GM10248 (cell line): ENCODE measurements at regions not wholly inside any gene's neighbourhood (a gene's known extent, or its start where the extent isn't known, plus 50 kb on each side); places are given as distances from the start of the nearest gene placed in this dataset.

ENCODE experiments used
- CTCF ChIA-PET: fragments of 300-600 bp; sonication (Branson Sonifier 250); formaldehyde crosslinking; extraction: SDS; loops from one replicate; lab custom pipeline; 2021; ENCODE audit warnings: antibody characterized with exemption; lab: Yijun Ruan, JAX
- POLR2A ChIA-PET: fragments of 350-650 bp; sonication (Branson Sonifier 250); formaldehyde crosslinking; extraction: SDS; loops from one replicate; lab custom pipeline; 2020; ENCODE audit warnings: antibody characterized with exemption; lab: Yijun Ruan, JAX
- DNase-seq: peaks from one replicate; pipeline ENCODE4 v3.0.0; 2012; ENCODE audit errors: extremely low spot score
- TF ChIP-seq, protein P1 (sequence below): IDR thresholded peaks from 2 replicates; pipeline ENCODE4 v1.5.1; 2012; ENCODE audit warnings: mild to moderate bottlenecking, low read depth; ENCODE audit errors: extremely low read depth, missing control alignments, control extremely low read depth

DNA sequence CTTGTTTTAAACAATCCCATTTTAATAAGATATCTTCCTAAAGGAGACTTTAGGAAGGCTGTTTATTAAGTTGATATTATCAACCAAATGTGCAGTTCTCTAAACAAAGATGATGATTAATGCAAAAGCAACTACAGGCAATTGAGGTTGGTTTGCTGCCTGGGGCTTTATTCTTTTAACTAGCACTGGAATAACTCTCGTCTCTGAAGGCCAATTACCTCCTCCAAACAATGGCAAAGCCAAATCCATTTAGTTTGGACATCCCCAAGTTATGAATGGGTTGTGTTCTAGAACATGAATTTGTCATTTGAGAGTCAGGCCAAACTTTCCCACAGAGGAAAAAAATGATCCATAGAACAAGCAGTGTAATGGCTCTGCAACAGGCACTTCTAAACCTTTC, 114.1 kb downstream of the SLC16A9 start:
- no peak for DNase-seq
- POLR2A ChIA-PET = no interaction called here
- CTCF ChIA-PET = no interaction called here
- TF ChIP-seq, protein P1, sequence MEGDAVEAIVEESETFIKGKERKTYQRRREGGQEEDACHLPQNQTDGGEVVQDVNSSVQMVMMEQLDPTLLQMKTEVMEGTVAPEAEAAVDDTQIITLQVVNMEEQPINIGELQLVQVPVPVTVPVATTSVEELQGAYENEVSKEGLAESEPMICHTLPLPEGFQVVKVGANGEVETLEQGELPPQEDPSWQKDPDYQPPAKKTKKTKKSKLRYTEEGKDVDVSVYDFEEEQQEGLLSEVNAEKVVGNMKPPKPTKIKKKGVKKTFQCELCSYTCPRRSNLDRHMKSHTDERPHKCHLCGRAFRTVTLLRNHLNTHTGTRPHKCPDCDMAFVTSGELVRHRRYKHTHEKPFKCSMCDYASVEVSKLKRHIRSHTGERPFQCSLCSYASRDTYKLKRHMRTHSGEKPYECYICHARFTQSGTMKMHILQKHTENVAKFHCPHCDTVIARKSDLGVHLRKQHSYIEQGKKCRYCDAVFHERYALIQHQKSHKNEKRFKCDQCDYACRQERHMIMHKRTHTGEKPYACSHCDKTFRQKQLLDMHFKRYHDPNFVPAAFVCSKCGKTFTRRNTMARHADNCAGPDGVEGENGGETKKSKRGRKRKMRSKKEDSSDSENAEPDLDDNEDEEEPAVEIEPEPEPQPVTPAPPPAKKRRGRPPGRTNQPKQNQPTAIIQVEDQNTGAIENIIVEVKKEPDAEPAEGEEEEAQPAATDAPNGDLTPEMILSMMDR = no peak

DNA sequence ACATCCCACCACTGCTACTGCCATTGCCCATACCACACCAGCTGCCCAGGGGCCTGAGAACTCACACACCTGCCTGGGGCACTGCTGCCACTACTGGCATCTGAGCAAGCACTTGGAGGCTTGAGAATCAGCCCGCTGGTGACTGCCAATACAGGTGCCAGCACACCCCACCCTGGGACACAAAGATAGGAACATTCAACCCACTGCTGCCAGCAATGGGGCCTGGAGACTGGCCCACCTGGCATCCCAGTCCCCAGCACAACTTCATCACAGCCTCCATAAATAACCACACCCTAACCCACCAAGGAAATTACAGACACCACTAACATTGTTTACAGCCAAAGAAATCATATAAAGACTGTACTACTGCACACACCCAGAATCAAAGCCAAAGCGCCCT, 115.9 kb downstream of the SLC16A9 start:
- TF ChIP-seq, protein P1 = no peak
- DNase-seq = no peak
- ChIA-PET POLR2A (no interaction called here), CTCF (no interaction called here)

DNA sequence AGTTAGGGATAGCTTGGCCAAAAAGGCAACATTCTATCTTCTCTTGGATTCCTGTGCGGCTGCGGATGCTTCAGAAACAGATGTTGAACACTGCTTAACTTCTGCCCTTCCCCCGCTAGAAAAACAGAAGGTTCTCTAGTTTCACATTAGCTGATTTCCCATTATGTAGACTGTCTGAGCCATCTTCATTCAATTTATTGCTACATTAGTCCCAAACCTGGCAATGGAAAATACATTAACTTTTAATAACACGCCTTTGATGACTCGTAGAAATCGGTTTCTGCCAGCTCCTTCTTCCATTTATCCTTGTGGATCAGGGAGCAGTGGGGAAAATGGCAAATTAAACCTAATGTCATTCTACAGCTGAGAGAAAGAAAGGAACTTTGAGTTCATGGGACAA, 119.9 kb downstream of the SLC16A9 start:
- CTCF ChIA-PET = interaction anchor here (0.9 to 3.0 kb wide), 5 partner anchors 10 to 36 kb away, joined by 3 to 12 read pairs (median 4); no protein-coding TSS in a partner anchor
- TF ChIP-seq, protein P1 = no peak
- DNase-seq = no peak
- POLR2A ChIA-PET = no interaction called here

DNA sequence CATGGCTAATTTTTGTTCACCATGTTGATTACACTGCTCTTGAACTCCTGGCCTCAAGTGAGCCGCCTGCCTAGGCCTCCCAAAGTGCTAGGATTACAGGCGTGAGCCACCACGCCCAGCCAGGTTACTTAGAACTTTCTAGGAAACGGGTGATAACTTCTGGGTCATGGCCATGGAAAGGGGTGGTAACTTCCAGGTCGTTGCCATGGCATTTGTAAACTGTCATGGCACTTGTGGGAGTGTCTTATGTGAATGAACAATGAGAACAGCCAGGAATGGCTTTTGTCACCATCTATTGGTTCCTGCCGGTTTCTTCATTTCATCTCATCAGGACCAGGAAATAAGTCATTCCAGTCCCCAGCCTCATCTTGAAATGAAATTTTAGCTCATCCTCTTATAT, 120.9 kb downstream of the SLC16A9 start:
- TF ChIP-seq, protein P1 = no peak
- ChIA-PET CTCF (interaction anchor here (0.9 to 3.0 kb wide), 6 partner anchors 9 to 37 kb away, joined by 3 to 12 read pairs (median 4); no protein-coding TSS in a partner anchor), POLR2A (no interaction called here)
- no peak for DNase-seq

DNA sequence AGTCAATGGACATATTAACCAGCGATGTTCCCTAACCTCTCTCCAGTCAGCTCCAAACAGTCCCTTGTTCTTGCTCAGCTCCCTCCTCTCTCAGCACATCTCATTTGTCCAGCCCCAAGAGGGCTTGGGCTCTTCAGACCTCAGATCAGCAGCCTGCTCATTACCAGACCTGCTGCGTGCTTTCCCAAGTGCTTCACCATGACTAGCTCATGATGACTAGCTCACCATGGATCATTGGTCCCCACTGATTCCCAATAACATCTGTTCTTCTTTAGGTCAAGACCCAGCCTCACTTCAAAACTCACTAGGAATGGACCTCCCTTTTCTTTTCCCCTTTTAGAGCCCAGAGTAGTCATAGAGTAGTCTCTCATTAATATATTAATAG, 121.9 kb downstream of the SLC16A9 start:
- CTCF ChIA-PET = interaction anchor here (0.9 to 3.0 kb wide), 7 partner anchors 8 to 765 kb away, joined by 3 to 12 read pairs (median 3); no protein-coding TSS in a partner anchor
- TF ChIP-seq, protein P1 = no peak
- no peak for DNase-seq
- POLR2A ChIA-PET = no interaction called here

DNA sequence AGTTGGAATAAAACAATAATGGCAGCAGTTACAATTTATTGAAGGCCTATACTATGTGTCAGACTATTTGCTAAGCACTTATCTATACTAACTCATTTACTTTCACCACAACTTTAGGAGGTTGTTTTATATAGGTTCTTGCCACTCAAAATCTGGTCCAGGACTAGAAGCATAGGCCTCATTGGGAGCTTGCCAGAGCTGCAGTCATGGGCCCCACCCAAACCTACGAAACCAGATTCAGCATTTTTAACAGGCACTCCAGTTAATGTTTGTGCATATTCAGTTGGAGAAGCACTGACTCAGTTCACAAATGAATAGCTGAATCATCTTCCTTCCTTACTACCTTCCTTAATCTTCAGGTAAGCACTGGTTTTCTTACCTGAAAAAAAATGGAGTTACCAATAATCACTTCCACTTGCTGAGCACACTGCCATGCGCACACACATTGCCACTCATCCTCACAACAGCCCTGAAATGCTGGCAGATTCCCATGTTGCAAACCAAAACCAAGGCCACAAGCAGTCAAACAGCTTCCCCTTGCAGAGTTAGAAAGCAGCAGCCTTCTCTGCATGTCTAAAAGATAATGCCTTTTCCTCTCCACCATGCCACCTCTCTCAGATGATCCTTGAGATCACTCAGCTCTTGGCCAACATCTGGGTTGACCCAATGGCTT, 122.4 kb downstream of the SLC16A9 start:
- no peak for DNase-seq

More for the DNA sequence above, 122.4 kb downstream of the SLC16A9 start:
- POLR2A ChIA-PET = no interaction called here
- TF ChIP-seq, protein P1 = no peak
- CTCF ChIA-PET = interaction anchor here (1.1 to 3.0 kb wide), 8 partner anchors 8 to 806 kb away, joined by 3 to 12 read pairs (median 4); no protein-coding TSS in a partner anchor
